ENCODE measurements at regions not wholly inside any gene's neighbourhood (a gene's known extent, or its start where the extent isn't known, plus 50 kb on each side); places are given as distances from the start of the nearest gene placed in this dataset.

GRCh38 chr17:70881093-70881492 is 711.8 kb downstream of the KCNJ2 start:
- TF ChIP-seq CTCF (IDR thresholded peaks at IDR 0.05) (no peak), TP53 (CRISPR knock-in tag; IDR thresholded peaks at IDR 0.05) (no peak), EP300 (IDR thresholded peaks at IDR 0.05) (no peak), USF2 (IDR thresholded peaks at IDR 0.05) (no peak), POLR2A (IDR thresholded peaks at IDR 0.05; ENCODE audit: low read length) (no peak), RFX5 (IDR thresholded peaks at IDR 0.05) (no peak), JUN (IDR thresholded peaks at IDR 0.05) (no peak), MAFK (IDR thresholded peaks at IDR 0.05; ENCODE audit: partially characterized antibody) (no peak), RARB (CRISPR knock-in tag; IDR thresholded peaks at IDR 0.05) (no peak), REST (IDR thresholded peaks at IDR 0.05) (no peak), RCOR1 (IDR thresholded peaks at IDR 0.05; ENCODE audit: low read depth, low read length) (no peak), CEBPB (IDR thresholded peaks at IDR 0.05) (no peak), ESRRA (IDR thresholded peaks at IDR 0.05; ENCODE audit: borderline replicate concordance, low read length) (no peak), BCL3 (IDR thresholded peaks at IDR 0.05) (no peak)
